ENCODE measurements at regions not wholly inside any gene's neighbourhood (a gene's known extent, or its start where the extent isn't known, plus 50 kb on each side); places are given as distances from the start of the nearest gene placed in this dataset.

DNA sequence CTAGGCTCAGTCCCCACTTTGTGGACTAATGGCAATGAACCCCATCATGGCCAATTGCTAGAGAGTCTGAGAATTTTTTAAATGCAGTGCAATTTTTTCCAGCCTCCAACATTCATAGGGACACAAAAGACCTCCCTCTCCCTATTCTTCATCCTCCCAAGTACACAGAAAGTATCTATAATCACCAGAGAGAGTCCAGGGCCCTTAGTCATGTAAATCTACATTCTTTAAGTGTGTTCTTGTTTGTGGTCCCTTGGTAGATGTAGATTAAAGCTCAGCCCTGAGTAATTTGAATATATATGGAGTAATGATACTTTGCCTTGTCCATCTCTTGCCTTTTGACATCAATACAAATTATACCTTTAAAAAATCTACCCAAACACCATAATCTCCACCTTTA, 51.3 kb upstream of the ATXN3L start:
- TF ChIP-seq, protein P1, sequence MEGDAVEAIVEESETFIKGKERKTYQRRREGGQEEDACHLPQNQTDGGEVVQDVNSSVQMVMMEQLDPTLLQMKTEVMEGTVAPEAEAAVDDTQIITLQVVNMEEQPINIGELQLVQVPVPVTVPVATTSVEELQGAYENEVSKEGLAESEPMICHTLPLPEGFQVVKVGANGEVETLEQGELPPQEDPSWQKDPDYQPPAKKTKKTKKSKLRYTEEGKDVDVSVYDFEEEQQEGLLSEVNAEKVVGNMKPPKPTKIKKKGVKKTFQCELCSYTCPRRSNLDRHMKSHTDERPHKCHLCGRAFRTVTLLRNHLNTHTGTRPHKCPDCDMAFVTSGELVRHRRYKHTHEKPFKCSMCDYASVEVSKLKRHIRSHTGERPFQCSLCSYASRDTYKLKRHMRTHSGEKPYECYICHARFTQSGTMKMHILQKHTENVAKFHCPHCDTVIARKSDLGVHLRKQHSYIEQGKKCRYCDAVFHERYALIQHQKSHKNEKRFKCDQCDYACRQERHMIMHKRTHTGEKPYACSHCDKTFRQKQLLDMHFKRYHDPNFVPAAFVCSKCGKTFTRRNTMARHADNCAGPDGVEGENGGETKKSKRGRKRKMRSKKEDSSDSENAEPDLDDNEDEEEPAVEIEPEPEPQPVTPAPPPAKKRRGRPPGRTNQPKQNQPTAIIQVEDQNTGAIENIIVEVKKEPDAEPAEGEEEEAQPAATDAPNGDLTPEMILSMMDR (IDR thresholded peaks at IDR 0.05; ENCODE audit: control insufficient read depth, extremely low read depth, insufficient read depth): no peak
- H3K4me3 ChIP-seq (ENCODE audit: low read depth, low read length): no peak overlapping the region
- DNase-seq (ENCODE audit: low read depth): no peak

DNA sequence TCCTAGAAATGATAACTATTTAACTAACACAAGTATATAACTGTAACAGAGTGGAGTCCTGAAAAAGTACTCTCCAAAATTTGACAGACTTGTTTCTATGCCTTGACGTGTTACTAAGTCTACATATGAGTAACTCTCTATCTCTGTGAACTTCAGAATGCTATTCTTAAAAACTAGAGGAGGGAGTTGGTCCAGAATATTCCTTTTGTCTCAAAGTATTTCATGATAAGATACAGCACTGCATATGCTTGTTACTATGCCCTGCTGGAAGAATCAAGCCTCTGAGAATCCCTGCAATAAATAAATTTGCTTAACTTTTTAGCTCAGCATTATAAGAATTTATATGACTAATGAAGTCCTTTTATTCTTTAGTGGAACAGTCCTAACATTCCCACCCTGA, 50.9 kb upstream of the ATXN3L start:
- H3K4me3 ChIP-seq (ENCODE audit: low read depth, low read length): no peak overlapping the region
- no peak for DNase-seq (ENCODE audit: low read depth)
- TF ChIP-seq, protein P1 (IDR thresholded peaks at IDR 0.05; ENCODE audit: control insufficient read depth, extremely low read depth, insufficient read depth): no peak
